Right lobe of liver (tissue), 6 donors: ENCODE measurements at regions not wholly inside any gene's neighbourhood (a gene's known extent, or its start where the extent isn't known, plus 50 kb on each side); places are given as distances from the start of the nearest gene placed in this dataset.
"Not testable (repeated sequence)": the region's sequence is repeated elsewhere in the genome, so short reads cannot be mapped to it uniquely, and the experiment has no call there.

Experiments
- ATAC-seq, 4 donors: fragments of 200-7000 bp; cut with Tn5 transposase; one replicate each; pipeline ENCODE4 v1.9.1; 2020; ENCODE audit warnings: mild to moderate bottlenecking in 4 of 4, moderate library complexity in 4 of 4
- DNase-seq, 3 donors: peaks; one replicate each; pipeline ENCODE4 v3.0.0-alpha.2; 2020
- H3K27ac ChIP-seq, 3 donors: fragments of 200-600 bp; one replicate each; pipeline ENCODE4 v1.8.0; 2022
- H3K27me3 ChIP-seq, 2 donors: fragments of 200-600 bp; one replicate each; pipeline ENCODE4 v1.8.0; 2022
- H3K36me3 ChIP-seq, 4 donors: fragments of 200-600 bp; sonication (generic) in 1 of 4; one replicate each; pipeline versions ENCODE4 v1.5.1 to v1.8.0; 2017 to 2022; ENCODE audit warnings: control low read depth in 1 of 4
- H3K4me1 ChIP-seq, 4 donors: fragments of 200-600 bp; sonication (generic) in 1 of 4; one replicate each; pipeline versions ENCODE4 v1.5.1 to v1.8.0; 2017 to 2022; ENCODE audit warnings: control low read depth in 1 of 4
- H3K4me3 ChIP-seq, 3 donors: fragments of 200-600 bp; one replicate each; pipeline ENCODE4 v1.8.0; 2022
- H3K9me3 ChIP-seq, 4 donors: fragments of 200-600 bp; sonication (generic) in 1 of 4; one replicate each; pipeline versions ENCODE4 v1.5.1 to v1.8.0; 2017 to 2022; ENCODE audit warnings: control low read depth in 1 of 4
- WGBS: methylation state at CpG from one replicate; pipeline ENCODE4 v1.1.6; 2018; ENCODE audit warnings: low coverage, low lambda C conversion rate; ENCODE audit not compliant: insufficient coverage; ENCODE audit errors: missing lambda C conversion rate; 5-methylcytosine and 5-hydroxymethylcytosine counted together
- intact Hi-C, 2 donors: fragments of 100-400 bp; cut with DNase I; formaldehyde crosslinking; loops; one replicate each; pipeline versions ENCODE4 v1.11.2 to v1.14.1; 2022
- microRNA-seq, 2 donors: library from miRNA; unstranded; fragments of <30 nt; microRNA quantifications; one replicate each; pipeline ENCODE4, GENCODE V29; 2019 to 2020
- small RNA-seq, 2 experiments: library from RNA; depleted of rRNA; stranded (forward); fragments of <200 nt; gene quantifications; one replicate each; pipeline ENCODE3, GENCODE V24; 2016
- donor health status: DM: no; HTN: yes; CAD: no.
- donor health status: DM: no; HTN: no; CAD: no.
- donor health status: DM: no; HTN: no; CAD: no.
- donor health status: DM: no; HTN: yes; CAD: no.
- donor health status: DM: no; HTN: yes; CAD: no.

GRCh38 chr9:63703138-63703665, 1581.8 kb downstream of the FOXD4L5 start:
- H3K4me3 ChIP-seq, H3K4me1 ChIP-seq, H3K27ac ChIP-seq, ATAC-seq, H3K36me3 ChIP-seq, DNase-seq, intact Hi-C loops, H3K27me3 ChIP-seq, H3K9me3 ChIP-seq: not testable (repeated sequence)
- 67% methylated on average over 5 of the region's 39 CpGs for WGBS

Small RNA genes lying in the stretch of these regions (microRNA-seq; reads per million reads assigned to microRNA genes)
- 0 reads per million in 2 donors for gene MIR4477B

Small RNA genes lying in the stretch of these regions (small RNA-seq; reads per million reads assigned to genes)
- gene MIR4477B = 0 reads per million in 2 experiments
- gene PTGER4P3 = 0 reads per million in 2 experiments
- 0 to 0.26 reads per million in 2 experiments for gene RNA5SP284
